ENCODE measurements at regions not wholly inside any gene's neighbourhood (a gene's known extent, or its start where the extent isn't known, plus 50 kb on each side); places are given as distances from the start of the nearest gene placed in this dataset.

DNA sequence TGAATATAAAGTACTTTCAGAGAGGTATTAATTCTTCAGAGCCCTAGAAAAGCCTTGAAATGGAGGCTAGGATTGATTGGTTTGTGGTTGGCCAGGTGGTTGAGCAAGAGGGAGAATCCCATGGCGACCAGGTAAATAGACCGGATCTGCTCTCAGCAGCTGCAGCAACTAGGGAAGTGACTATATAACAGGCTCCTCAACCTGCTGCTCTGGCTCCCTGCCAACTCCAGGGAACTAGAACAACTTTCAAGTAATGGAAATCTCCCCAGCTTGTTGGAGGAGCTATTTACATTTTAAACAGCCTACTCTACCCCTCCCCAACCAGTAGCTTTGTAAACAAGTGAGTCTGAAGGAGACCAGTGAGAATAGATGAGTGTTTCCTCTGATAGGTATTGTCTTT, 121.8 kb upstream of the CADM2 start:
- no peaks in the 10 kb centered on the region for H4K20me1 ChIP-seq (ENCODE audit: control insufficient read depth, insufficient read depth)
- H3K79me2 ChIP-seq (ENCODE audit: control insufficient read depth, insufficient read depth, low read length): no peaks in the 10 kb centered on the region
- no peaks in the 10 kb centered on the region for H3K27me3 ChIP-seq (replicated peaks in 1 of 2; ENCODE audit: control insufficient read depth in 2 of 2, insufficient read depth in 2 of 2, low read length in 1 of 2)
- WGBS (ENCODE audit: insufficient coverage, insufficient replicate concordance, low lambda C conversion rate, missing lambda C conversion rate): 0% methylated on average over 2 of the region's 2 CpGs
- no peaks in the 10 kb centered on the region for H3K9me3 ChIP-seq (replicated peaks; ENCODE audit: control insufficient read depth, insufficient read depth, low read length)
- in situ Hi-C loops (cut with MboI): no loop called here
- ChIA-PET CTCF (no interaction called here), POLR2A (no interaction called here), SMC1A (ENCODE audit: uncharacterized antibody, unreplicated experiment) (interaction anchor here (0.7 kb wide), 1 partner anchor 19 kb away, joined by 3 read pairs; no protein-coding TSS in a partner anchor), RAD21 (ENCODE audit: unreplicated experiment) (no interaction called here)
- H3K4me1 ChIP-seq (ENCODE audit: control insufficient read depth, insufficient read depth, low read length): no peaks in the 10 kb centered on the region
- H3K4me2 ChIP-seq (ENCODE audit: control insufficient read depth, insufficient read depth): no peak overlapping the region
- DNase-seq (ENCODE audit: low read depth, low spot score) (no peak), FAIRE-seq (no peak), ATAC-seq (no peak)
- no peak for TF ChIP-seq BACH1 (IDR thresholded peaks at IDR 0.05; ENCODE audit: borderline replicate concordance)
- TF ChIP-seq SIX5 (IDR thresholded peaks at IDR 0.05; ENCODE audit: low read depth, low read length, severe bottlenecking): no peak
- no peak for TF ChIP-seq SPI1 (IDR thresholded peaks at IDR 0.05; ENCODE audit: borderline replicate concordance, insufficient read depth, low read depth, low read length)
- TF ChIP-seq POLR2A (IDR thresholded peaks at IDR 0.05; ENCODE audit: low read depth, low read length): no peak
- TF ChIP-seq SMAD1 (IDR thresholded peaks at IDR 0.05; ENCODE audit: low read depth, partially characterized antibody): no peak
- TF ChIP-seq, protein P1, sequence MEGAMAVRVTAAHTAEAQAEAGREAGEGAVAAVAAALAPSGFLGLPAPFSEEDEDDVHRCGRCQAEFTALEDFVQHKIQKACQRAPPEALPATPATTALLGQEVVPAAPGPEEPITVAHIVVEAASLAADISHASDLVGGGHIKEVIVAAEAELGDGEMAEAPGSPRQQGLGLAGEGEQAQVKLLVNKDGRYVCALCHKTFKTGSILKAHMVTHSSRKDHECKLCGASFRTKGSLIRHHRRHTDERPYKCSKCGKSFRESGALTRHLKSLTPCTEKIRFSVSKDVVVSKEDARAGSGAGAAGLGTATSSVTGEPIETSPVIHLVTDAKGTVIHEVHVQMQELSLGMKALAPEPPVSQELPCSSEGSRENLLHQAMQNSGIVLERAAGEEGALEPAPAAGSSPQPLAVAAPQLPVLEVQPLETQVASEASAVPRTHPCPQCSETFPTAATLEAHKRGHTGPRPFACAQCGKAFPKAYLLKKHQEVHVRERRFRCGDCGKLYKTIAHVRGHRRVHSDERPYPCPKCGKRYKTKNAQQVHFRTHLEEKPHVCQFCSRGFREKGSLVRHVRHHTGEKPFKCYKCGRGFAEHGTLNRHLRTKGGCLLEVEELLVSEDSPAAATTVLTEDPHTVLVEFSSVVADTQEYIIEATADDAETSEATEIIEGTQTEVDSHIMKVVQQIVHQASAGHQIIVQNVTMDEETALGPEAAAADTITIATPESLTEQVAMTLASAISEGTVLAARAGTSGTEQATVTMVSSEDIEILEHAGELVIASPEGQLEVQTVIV (IDR thresholded peaks at IDR 0.05; ENCODE audit: borderline replicate concordance, partially characterized antibody): no peak
- TF ChIP-seq SREBF2 (IDR thresholded peaks at IDR 0.05; ENCODE audit: low read length): no peak
- no peak for TF ChIP-seq CBX5 (IDR thresholded peaks at IDR 0.05; ENCODE audit: low read depth)
- TF ChIP-seq WRNIP1 (IDR thresholded peaks at IDR 0.05; ENCODE audit: borderline replicate concordance, low read depth, low read length): no peak
- TF ChIP-seq MEF2A (IDR thresholded peaks at IDR 0.05; ENCODE audit: insufficient read depth, low read depth, low read length): no peak
- no peak for TF ChIP-seq STAT3 (IDR thresholded peaks at IDR 0.05; ENCODE audit: low read depth, low read length)
- no peak for TF ChIP-seq NBN (IDR thresholded peaks at IDR 0.05)
- TF ChIP-seq, protein P2, sequence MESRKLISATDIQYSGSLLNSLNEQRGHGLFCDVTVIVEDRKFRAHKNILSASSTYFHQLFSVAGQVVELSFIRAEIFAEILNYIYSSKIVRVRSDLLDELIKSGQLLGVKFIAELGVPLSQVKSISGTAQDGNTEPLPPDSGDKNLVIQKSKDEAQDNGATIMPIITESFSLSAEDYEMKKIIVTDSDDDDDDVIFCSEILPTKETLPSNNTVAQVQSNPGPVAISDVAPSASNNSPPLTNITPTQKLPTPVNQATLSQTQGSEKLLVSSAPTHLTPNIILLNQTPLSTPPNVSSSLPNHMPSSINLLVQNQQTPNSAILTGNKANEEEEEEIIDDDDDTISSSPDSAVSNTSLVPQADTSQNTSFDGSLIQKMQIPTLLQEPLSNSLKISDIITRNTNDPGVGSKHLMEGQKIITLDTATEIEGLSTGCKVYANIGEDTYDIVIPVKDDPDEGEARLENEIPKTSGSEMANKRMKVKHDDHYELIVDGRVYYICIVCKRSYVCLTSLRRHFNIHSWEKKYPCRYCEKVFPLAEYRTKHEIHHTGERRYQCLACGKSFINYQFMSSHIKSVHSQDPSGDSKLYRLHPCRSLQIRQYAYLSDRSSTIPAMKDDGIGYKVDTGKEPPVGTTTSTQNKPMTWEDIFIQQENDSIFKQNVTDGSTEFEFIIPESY (IDR thresholded peaks at IDR 0.05): no peak
- no peak for TF ChIP-seq KAT2A (conservative IDR thresholded peaks at IDR 0.05; ENCODE audit: control insufficient read depth, low read depth, low read length)
- TF ChIP-seq RB1 (IDR thresholded peaks at IDR 0.05; ENCODE audit: borderline replicate concordance): no peak
- H3K36me3 ChIP-seq (ENCODE audit: control insufficient read depth in 2 of 2, insufficient read depth in 2 of 2, low read length in 1 of 2): no peaks in the 10 kb centered on the region
- H3K27ac ChIP-seq (ENCODE audit: control insufficient read depth, insufficient read depth): no peak overlapping the region
- H2AFZ ChIP-seq (ENCODE audit: control insufficient read depth, low read depth, low read length): no peak overlapping the region
- no peak overlapping the region for H3K9ac ChIP-seq (ENCODE audit: control insufficient read depth, insufficient read depth, low read length)
- no peak overlapping the region for H3K4me3 ChIP-seq
- intact Hi-C loops (cut with micrococcal nuclease; ENCODE audit: unreplicated experiment): no loop called here
- no TSS peak for BruUV-seq (replicated peaks)
